NCI-H1048 (cell line): ENCODE measurements at regions not wholly inside any gene's neighbourhood (a gene's known extent, or its start where the extent isn't known, plus 50 kb on each side); places are given as distances from the start of the nearest gene placed in this dataset.

ENCODE experiments used
- DNase-seq: peaks from one replicate; lab custom pipeline; 2025; lab: John Stamatoyannopoulos, UW

DNA sequence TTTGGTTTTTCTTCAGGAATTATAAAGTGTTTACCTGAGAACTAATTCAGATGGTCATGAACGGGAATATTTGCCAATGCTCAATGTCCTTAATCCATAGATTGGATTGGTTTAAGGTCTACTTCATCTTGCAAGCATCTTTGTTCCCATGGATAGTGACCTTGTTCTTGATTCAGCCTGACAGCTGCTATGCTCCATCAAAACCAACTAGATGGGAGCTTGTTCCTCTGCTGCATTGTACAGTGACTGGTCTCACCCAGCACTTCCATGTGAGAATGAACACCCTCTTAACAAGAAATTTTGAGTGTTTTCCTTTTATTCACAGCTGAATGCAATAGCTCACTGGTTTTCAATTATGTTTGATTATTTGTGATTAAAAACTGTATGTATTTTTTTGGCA is 312.6 kb upstream of the ACTBL2 start:
- DNase-seq, result no peak

DNA sequence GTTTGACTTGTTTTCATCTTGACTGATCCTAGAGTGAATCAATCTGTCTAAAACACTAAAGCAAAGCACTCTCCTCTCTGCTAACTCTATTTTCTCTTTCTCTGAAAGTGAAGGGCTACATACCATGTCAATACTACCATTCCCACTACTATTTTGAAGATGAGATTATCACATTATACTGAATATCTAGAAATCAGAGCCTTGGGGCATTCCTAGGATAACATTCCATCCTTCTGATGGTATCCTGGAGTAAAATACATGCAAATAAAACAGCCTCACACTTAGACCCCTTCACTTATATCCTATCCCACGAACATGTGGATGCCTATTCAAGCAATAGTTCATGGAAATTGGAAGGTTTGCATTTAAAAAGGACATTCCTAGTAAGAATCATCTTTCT is 309.3 kb upstream of the ACTBL2 start:
- no peak for DNase-seq

DNA sequence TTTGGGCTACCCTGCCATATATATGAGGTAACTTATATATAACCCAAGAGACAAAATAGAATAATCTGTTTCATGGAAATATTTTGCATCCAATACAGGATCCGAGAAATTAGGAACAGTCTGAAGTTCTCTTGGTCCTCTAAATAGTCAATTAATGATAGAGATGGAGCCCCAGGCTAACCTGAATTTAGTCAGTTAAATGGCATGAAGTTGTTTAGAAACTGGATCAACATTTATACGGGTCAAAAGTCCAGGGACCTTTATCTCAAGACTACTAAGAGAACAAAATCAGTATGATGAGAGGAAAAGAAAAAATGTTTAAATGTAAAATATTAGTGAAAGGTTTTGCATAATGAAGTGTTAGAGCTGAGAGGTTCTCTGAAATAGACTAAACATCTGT is 303.3 kb upstream of the ACTBL2 start:
- no peak for DNase-seq

DNA sequence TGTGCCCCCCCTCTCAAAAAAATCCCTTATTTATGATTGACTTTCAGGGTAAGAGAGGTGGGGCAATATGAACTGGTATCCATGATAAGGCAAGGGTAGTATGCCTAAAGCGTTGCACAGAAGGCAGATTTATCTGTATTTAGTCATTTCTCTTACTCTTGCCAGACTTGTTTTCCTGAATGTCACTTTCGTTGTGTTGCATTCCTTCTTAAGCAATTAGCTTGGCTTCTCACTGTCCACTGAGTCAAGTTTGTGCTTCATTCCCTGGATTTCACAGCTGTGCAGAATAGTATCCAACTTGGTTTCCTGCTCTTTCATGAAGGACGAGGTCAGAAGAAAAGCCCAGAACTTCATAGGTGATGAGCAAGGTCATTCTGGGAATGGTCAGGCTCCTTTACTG is 301.5 kb upstream of the ACTBL2 start:
- no peak for DNase-seq

DNA sequence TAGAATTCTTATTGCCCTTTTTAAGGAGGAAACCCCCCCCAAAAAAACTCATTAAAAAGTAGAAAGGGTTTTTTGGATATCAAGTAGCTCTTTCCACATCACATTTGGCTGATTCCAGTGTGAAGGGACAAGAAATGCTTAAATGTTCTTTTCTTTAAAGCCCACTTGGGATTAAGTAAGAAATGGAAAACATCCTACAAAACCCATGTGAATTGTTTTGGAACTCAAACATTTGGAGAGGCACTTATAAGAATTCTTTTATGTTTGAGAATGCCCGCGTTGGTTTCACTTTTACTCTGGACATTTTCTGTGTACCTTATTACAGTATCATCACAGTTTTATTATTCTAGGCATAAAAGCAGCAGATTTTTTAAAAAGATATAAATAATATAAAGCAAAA is 301.1 kb upstream of the ACTBL2 start:
- DNase-seq, result no peak

DNA sequence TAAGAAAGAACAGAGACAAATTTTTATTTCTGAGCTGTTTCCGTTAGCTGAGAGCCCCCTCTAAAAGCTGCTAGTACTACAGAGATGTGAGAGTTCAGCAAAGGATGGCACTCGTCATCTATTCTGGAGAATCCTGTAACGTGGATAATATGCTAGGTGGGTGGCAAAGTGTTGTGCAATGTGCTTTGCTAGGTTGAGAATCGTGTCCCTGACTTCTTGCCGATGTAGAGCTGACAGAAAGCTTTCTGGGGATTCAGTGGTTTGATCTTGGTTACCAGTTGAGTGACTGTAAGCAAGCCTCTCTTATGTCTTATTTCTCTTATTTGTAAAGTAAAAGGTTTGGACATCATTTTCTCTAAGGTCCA is 298.3 kb upstream of the ACTBL2 start:
- no peak for DNase-seq

DNA sequence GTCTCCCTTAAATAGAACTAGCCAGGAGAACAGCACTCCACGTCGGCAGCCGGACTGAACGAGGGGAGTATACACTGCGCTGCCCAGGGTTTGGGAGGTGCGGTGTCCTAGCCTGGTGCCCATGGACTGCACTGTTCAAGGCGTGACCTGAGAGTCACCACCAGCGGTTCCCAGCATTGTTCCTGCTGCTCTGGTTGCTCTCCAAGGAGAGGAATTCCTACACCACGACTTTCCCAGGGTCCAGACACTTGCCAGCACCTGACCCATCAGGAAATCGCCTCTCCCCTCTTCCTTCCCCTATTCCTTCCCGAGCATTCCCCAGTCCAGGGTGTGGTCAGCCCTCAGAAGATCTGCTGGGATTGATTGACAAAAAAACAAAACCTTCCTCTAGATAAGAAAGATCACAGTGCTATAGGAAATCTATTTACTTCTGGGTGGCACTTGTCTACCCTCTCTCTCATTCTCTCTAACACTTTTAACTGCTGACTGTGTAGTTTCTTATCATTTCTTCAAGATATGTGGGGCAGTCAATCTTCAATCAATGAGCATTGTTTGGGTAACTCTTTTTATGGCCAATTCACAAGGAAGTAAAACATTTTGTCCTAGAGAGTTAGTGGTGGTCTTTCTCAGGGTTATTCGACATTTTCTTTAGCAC is 297.8 kb upstream of the ACTBL2 start:
- DNase-seq, result no peak

DNA sequence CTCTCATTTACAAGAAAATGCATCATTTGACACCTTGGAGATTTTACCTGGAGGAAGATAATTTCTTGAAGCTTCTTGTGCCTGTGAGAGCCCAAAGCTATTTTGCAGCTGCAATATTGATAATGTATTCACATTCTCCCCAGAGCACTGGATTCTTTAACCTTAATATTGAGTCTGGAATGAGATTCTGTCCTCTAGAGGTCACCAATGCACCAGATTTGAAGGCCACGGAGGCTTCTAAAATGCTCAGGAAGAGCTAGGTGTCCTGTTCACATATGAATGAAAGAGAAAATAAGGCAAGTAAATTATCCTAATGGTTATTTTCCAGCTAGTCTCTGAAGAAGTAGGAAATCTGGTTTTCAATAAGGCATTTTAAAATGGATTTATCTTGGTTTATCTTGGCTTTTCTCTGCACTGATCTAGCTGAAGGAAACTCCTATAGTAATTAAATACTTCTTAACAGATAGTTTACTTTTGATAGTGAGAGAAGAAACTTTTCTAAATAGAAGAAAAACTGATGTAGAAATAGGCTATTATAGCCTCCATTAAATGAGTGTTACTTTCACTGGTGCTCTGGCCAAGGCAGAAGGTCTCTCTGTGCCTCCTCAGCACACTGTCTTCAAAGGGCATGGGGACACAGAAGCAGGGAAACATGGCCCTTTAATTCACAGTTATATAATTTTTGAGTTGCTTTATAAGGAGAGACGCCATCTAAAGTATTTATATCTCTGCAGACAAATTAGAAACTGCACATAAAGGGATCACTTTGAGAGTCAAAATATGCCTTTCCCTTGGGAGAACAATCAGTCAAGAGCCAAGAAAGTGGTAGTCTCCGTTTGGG is 297.0 kb upstream of the ACTBL2 start:
- no peak for DNase-seq

DNA sequence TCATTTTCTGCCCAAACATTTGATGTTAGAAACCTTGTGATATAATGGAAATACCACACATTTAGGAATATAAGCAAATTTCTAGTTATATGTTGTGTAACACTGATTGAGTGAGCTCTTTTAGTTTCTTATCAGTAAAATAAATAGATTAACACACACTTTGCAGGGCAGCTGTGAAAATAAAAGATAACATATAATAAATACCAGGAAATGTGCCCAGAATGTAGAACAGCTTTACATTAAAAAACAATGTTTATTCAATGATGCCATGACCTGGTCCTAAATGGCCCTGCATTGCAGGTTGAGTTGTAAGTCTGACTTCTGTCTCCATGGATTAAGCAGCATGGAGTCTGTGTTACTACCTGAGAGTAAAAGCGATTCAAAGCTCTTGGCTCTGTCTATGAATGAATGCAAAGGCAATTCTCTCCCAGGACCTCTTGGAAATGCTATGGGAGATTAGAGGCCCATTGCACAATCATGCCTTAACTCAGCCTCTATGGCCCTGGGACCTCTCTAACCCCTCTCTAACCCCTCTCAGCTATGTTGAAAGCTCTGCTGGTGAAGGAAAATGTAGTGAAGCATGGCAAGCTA is 296.0 kb upstream of the ACTBL2 start:
- no peak for DNase-seq

DNA sequence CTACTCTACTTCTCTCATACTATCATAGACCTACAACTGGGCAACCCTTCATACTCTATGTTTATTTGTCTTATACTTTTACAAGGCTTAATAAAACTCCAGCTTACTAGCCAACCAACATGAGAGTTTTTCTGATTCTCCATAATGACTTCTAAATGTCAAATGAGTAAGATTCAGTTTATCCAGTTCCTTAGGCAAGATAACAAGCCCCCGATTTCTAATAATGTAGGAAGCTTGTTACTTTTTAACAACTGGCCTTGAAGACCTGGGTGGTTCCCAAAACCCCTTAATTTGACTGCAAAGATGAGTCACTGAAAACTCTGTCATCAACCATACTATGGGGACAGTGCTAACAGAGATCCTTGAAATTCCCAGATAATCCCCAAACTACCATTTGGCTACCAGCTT is 294.6 kb upstream of the ACTBL2 start:
- DNase-seq, result no peak

DNA sequence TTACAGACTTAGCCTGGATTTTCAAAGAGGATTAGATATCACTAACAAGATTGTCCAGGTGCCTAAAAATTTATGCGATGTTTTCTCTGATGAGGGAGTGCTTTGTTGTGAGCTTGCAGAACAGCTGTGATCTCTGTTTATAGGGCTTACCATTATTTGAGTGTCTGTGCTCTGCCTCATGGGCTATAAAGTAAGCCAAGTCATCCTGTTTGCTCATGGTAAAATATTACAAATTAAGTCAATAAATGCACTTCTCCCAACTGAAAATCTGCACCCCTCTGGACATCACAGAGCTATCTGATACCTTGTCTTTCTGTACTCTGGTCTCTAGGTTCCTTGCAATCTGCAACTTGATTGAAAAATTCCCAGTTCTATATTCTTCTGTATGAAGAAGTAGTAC is 293.4 kb upstream of the ACTBL2 start:
- no peak for DNase-seq

DNA sequence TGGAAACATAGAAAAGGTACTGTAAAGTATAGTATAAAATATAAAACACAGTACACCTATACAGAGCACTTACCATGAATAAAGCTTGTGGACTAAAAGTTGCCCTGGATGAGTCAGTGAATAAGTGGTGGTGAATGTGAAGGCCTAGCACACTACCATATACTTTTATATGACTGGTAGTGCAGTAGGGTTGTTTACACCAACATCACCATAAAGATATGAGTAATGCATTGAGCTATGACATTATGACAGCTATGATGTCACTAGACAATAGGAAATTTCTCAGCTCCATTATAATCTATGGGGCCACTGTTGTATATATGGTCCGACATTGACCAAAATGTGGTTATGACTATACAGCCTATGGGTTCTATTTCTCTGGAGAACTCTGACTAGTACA is 291.8 kb upstream of the ACTBL2 start:
- no peak for DNase-seq

DNA sequence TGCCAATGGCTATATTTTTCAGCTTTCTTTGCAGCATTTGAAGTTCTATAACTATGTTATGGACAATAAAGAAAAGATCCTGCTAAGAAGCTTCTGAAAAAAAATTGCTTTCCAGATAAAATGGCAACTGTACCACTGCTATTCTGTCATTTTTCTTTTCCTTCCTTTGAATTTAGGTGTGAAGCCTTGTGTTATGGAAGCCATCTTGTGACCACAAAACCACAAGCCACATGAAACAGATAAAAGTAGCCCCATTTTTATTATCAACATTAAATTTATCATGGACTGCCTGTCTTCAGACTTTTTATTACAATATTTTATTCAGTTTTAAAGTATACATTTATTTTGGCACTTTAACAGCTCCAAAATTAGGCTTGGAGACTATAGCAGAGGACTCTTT is 289.9 kb upstream of the ACTBL2 start:
- no peak for DNase-seq

DNA sequence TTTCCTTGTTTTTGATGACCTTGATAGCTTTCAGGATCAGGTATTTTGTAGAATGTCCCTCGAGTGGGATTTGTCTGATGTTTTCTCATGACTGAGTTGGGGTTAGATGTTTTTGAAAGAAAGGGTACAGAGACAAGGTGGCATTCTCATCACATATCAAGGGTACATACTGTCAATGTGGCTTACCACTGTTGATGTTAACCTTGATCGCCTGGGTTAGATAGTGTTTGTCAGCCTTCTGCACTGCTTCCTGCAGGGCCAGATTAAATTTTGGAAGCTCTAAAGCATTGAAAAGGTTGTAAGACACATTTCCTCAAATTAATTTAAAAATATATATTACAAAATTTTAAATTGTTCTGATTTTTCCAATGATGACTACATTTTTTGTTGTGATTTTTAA is 287.4 kb upstream of the ACTBL2 start:
- no peak for DNase-seq

DNA sequence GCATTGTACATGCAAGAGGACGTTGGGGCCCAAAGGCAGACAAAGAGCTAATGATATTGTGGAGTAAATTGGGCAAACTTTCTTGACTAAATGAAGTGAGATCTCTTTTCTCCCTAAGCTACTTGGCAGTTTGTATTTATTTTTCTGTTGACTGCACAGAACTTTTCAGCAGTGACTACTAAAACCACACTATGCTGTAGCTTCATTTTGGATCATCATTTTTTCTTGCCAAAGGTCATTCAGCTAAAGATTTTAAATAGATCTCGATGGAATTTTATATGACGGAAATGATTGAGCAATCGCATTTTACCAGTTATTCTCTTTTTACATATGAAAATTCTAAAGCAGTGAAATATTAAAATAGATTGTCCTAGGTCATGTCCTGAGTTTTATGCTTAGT is 286.1 kb upstream of the ACTBL2 start:
- DNase-seq, result no peak

DNA sequence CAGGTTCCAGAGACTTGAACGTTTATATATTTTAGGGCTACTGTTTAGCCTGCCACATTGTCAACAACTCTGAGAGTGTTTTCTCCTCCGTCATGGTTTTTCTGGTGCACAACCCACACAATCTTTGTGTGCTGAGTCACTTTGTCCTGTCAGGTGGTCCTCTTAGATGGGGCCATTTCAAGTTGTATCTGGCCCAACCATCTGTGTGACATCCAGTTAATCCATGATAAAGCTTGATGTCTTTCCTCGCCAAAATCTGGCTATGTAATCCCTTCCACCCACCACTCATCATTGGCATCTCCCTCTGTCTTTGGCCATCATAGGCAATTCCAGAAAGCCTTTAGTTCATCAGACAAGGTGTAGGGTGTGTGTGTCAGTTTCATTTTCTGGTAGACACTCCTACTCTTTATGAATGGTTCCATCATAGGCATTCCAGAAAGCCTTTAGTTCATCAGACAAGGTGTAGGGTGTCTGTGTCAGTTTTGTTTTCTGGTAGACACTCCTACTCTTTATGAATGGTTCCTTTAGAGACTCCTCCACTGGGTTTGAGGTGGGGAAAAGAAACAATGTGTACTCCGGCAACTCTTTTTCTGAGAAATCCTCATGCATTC is 282.0 kb upstream of the ACTBL2 start:
- no peak for DNase-seq

DNA sequence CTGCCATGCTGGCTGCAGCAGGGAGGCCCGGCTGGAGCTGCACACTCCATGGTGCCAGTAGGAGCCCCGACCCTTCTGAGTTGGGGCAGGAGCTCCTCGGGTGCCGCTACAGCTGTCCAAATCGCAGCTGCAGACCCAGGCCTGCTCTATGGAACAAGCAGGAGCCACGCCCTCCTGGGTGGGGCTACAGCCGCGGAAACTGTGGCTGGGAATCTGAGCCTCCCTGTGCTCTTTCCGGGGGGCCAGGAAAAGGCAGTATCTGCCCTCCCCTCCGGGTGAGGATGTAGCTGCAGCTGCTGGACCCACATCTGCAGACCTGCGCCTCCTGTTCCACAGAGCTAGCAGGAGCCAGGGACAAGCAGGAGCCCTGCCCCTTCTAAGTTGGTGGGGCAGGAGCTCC is 278.9 kb upstream of the ACTBL2 start:
- no peak for DNase-seq

DNA sequence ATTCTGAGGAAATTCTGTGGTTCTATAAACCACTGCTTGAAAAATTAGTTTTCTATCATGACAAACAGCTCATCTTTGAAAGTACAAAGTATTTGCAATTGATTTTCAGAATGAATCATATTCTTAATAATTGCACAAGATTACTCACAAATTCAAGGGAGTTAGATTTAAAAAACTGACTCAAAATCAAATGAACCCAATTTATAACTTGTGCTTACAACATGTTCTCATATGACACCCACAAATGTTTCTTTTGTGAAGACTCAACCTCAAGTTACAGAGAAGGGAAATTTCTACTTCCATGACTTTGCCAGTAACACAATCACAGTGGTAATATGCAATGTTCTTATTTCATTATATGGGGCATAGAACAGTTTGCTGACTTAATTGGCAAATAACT is 272.0 kb upstream of the ACTBL2 start:
- DNase-seq, result no peak

DNA sequence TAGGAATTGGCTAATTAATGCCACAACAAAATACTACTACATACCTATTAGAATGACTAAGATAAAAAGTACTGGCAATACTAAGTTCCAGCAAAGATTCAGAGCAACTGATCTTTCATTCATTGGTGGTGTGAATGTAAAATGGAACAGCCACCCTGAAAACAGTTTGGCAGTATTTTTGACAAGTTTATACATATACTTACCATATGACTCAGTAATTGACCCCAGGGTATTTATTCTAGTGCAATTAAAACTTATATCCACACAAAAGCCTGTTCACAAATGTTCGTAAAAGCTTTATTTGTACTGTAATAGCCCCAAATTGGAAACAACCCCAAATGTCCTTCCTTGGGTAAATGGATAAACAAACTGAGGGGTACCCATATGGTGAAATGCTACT is 270.8 kb upstream of the ACTBL2 start:
- no peak for DNase-seq

DNA sequence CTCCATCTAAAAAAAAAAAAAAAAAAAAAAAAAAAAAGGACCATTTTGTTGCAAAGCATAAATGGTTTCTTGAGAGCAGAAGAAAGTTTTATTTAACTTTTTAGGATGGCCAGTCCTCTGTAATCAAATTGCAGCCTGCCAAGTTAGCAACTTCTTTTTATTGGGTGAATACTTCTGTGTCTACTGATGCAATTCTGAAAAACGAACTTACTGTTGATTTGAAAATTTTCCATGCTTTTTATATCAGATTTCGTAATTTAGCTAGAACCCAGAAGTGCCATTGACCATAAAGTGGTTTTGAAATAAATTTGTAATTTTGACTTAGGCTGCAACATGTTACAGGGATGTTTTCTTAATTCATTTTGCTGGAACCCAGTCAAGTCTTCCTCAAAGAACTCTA is 269.1 kb upstream of the ACTBL2 start:
- no peak for DNase-seq

DNA sequence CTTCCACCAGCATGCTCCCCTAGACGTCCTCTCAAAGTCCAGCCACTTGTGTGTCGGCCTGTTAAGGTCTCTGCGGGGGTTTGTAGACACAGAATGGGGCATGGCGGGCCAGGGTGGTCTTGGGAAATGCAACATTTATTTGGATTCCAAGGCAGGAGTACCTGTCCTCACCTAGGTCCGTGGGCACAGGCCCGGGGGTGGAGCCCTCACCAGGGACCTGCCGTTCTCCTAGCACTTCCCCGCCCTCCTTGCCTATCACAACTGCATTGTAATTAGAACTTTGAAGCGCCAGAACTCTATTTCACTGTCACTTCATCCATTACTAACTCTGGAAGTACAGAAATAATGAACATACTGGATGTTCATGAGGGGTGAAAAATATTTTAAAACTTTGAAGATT is 268.3 kb upstream of the ACTBL2 start:
- no peak for DNase-seq

DNA sequence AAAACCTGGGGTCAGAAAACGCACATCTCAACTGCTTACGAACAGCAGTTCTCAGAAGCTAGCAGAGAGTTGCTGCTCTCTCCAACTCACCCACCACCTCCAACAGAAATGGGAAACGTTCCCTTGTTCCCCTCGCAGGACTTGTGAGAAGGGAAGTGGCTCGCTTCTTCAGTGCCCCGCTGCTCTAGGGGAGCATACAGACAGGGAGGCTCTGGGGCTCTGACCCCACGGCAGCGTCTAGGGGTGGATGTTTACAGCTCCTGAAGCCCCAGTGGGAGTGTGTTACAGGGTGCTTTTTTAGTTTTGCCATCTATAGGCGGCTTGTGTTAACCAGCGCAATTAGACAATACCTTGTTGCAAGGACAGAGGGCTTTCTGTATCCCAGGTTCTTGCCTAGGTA is 267.7 kb upstream of the ACTBL2 start:
- DNase-seq, result no peak

DNA sequence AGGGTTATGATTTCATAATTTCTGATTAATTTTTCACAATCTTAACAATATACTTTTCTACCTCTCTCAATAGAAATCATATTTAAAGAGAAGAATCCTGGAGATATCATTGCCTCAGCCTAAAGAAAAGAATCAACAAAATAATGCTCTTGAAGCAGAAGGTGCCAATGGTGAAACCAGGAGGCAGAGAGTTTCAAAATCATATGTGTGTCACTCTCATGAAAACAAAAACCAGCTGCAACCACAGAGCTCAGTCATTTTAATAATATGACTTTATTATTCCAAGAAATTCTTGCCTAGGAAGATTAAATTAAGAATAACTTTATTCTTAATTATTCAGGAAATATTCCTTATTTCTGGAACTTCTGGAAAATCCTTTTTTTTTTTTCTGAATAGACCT is 266.8 kb upstream of the ACTBL2 start:
- no peak for DNase-seq
